ENCODE measurements at regions not wholly inside any gene's neighbourhood (a gene's known extent, or its start where the extent isn't known, plus 50 kb on each side); places are given as distances from the start of the nearest gene placed in this dataset.

DNA sequence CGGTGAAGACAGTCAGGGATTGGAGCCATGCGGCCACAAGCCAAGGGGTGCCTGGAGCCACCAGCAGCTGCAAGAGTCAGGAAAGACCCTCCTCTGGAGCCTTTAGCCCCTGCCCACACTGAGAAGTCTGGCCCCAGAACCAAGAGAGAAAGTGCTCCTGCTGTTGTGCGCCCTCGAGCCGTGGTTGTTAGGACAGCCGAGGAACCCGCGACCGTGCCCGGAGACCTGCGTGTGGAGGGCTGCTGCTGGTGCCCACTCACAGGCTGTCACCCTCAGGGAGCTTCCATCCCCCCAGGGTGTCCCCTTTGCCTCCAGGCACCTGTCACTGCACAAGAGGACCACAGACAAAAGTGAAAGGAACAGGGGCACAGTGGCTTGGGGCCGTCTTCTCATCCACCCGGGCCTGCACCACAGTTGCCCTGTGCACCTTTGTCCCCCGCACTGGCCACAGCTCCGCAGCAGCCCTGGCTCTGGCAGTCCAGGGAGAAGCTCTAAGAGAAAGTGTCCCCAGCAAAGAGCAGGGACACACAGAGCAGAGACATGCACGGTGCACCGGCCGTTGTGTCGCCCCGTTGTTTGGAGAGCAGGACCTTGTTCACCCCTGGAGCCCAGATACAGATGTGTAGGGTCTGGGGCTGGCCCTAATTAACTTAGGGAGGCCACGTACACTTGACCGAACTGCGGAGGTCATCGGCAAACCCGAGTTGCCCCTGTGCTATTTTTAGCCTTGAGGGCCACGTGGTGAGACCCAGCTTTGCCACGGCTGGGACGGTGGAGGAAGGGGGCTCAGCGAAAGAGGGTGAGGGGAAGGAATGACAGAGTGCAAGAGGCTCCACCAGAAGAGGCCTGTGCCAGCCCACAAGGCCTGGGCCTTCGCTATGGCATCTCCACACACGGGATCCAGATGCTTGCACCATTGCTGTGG lies 329.2 kb downstream of the C16orf95 start:
- TF ChIP-seq, protein P1, sequence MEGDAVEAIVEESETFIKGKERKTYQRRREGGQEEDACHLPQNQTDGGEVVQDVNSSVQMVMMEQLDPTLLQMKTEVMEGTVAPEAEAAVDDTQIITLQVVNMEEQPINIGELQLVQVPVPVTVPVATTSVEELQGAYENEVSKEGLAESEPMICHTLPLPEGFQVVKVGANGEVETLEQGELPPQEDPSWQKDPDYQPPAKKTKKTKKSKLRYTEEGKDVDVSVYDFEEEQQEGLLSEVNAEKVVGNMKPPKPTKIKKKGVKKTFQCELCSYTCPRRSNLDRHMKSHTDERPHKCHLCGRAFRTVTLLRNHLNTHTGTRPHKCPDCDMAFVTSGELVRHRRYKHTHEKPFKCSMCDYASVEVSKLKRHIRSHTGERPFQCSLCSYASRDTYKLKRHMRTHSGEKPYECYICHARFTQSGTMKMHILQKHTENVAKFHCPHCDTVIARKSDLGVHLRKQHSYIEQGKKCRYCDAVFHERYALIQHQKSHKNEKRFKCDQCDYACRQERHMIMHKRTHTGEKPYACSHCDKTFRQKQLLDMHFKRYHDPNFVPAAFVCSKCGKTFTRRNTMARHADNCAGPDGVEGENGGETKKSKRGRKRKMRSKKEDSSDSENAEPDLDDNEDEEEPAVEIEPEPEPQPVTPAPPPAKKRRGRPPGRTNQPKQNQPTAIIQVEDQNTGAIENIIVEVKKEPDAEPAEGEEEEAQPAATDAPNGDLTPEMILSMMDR (conservative IDR thresholded peaks at IDR 0.05; ENCODE audit: low read length) = no peak
- TF ChIP-seq EZH2phosphoT487 (IDR thresholded peaks at IDR 0.05; ENCODE audit: borderline replicate concordance, low read depth, low read length) = no peak

Measured in OCI-LY7 (cell line).